NAMALWA (cell line): ENCODE measurements at regions not wholly inside any gene's neighbourhood (a gene's known extent, or its start where the extent isn't known, plus 50 kb on each side); places are given as distances from the start of the nearest gene placed in this dataset.
"Not testable (repeated sequence)": the region's sequence is repeated elsewhere in the genome, so short reads cannot be mapped to it uniquely, and the experiment has no call there.

ENCODE experiments used
- DNase-seq: peaks from one replicate; pipeline ENCODE4 v3.0.0-alpha.2; 2015; ENCODE audit warnings: low spot score

GRCh38 chr6:48505621-48506020, 394.6 kb upstream of the PTCHD4 start:
- no peak for DNase-seq

GRCh38 chr6:48493432-48493831, 382.4 kb upstream of the PTCHD4 start:
- not testable (repeated sequence) for DNase-seq

- DNase-seq, result no peak
Observed at GRCh38 chr6:48490658-48491057, 379.7 kb upstream of the PTCHD4 start.

- DNase-seq, result no peak
Observed at GRCh38 chr6:48486876-48487275, 375.9 kb upstream of the PTCHD4 start.

- no peak for DNase-seq
Observed at GRCh38 chr6:48486373-48486772, 375.4 kb upstream of the PTCHD4 start.

GRCh38 chr6:48476257-48476656, 365.3 kb upstream of the PTCHD4 start:
- DNase-seq, result no peak

GRCh38 chr6:48475275-48475674, 364.3 kb upstream of the PTCHD4 start:
- DNase-seq, result no peak

- no peak for DNase-seq
Observed at GRCh38 chr6:48474830-48475229, 363.8 kb upstream of the PTCHD4 start.

GRCh38 chr6:48474136-48474535, 363.1 kb upstream of the PTCHD4 start:
- no peak for DNase-seq

- DNase-seq, result no peak
Observed at GRCh38 chr6:48472535-48472934, 361.5 kb upstream of the PTCHD4 start.

GRCh38 chr6:48472091-48472490, 361.1 kb upstream of the PTCHD4 start:
- no peak for DNase-seq

- DNase-seq, result no peak
Observed at GRCh38 chr6:48471326-48471725, 360.3 kb upstream of the PTCHD4 start.

- no peak for DNase-seq
Observed at GRCh38 chr6:48449002-48449401, 338.0 kb upstream of the PTCHD4 start.

GRCh38 chr6:48447251-48447650, 336.3 kb upstream of the PTCHD4 start:
- no peak for DNase-seq

GRCh38 chr6:48429610-48430009, 318.6 kb upstream of the PTCHD4 start:
- no peak for DNase-seq

- DNase-seq, result no peak
Observed at GRCh38 chr6:48429021-48429420, 318.0 kb upstream of the PTCHD4 start.

- no peak for DNase-seq
Observed at GRCh38 chr6:48426636-48427035, 315.6 kb upstream of the PTCHD4 start.

GRCh38 chr6:48423640-48424365, 312.8 kb upstream of the PTCHD4 start:
- DNase-seq, result no peak

GRCh38 chr6:48419992-48420391, 309.0 kb upstream of the PTCHD4 start:
- no peak for DNase-seq

GRCh38 chr6:48417927-48418326, 306.9 kb upstream of the PTCHD4 start:
- no peak for DNase-seq

- no peak for DNase-seq
Observed at GRCh38 chr6:48412656-48413055, 301.7 kb upstream of the PTCHD4 start.

- no peak for DNase-seq
Observed at GRCh38 chr6:48404927-48405326, 293.9 kb upstream of the PTCHD4 start.

GRCh38 chr6:48403587-48403986, 292.6 kb upstream of the PTCHD4 start:
- no peak for DNase-seq

GRCh38 chr6:48401016-48401415, 290.0 kb upstream of the PTCHD4 start:
- no peak for DNase-seq
